PC-9 (cell line): ENCODE measurements at regions not wholly inside any gene's neighbourhood (a gene's known extent, or its start where the extent isn't known, plus 50 kb on each side); places are given as distances from the start of the nearest gene placed in this dataset.
"Not testable (repeated sequence)": the region's sequence is repeated elsewhere in the genome, so short reads cannot be mapped to it uniquely, and the experiment has no call there.

Source experiments
- BruUV-seq: library from RNA; stranded (reverse); fragments of 400-500 nt; replicated peaks from 2 replicates; lab custom pipeline; 2021; lab: Mats Ljungman, UMichigan
- CTCF ChIA-PET: fragments of 300-600 bp; sonication (Branson Sonifier 250); formaldehyde crosslinking; loops from one replicate; lab custom pipeline; 2022; ENCODE audit warnings: antibody characterized with exemption; lab: Charles Lee
- POLR2A ChIA-PET: fragments of 300-600 bp; sonication (Branson Sonifier 250); formaldehyde crosslinking; loops from one replicate; lab custom pipeline; 2022; ENCODE audit warnings: antibody characterized with exemption; ENCODE audit not compliant: unreplicated experiment; lab: Charles Lee
- DNase-seq, 2 experiments: peaks; one replicate each; pipeline versions ENCODE4 v3.0.0 to v3.0.0-alpha.2; 2015 to 2022; ENCODE audit warnings: mixed read lengths in 1 of 2
- H2AFZ ChIP-seq: fragments of 200-600 bp; sonication (generic); 2 replicates; pipeline ENCODE4 v1.8.1; 2017; ENCODE audit warnings: antibody characterized with exemption
- H3F3A ChIP-seq: fragments of 200-600 bp; sonication (generic); 2 replicates; pipeline ENCODE4 v1.8.1; 2017; ENCODE audit warnings: antibody characterized with exemption, mild to moderate bottlenecking, low read depth; ENCODE audit not compliant: insufficient read depth
- H3K27ac ChIP-seq: fragments of 200-600 bp; sonication (generic); 2 replicates; pipeline ENCODE4 v1.6.1; 2016; ENCODE audit warnings: mixed run types
- H3K27me3 ChIP-seq: fragments of 200-600 bp; sonication (generic); 2 replicates; pipeline ENCODE4 v1.6.1; 2016; ENCODE audit warnings: low read depth, mixed run types; ENCODE audit not compliant: insufficient read depth
- H3K36me3 ChIP-seq: fragments of 200-600 bp; sonication (generic); 2 replicates; pipeline ENCODE4 v1.6.1; 2016; ENCODE audit warnings: low read depth, mixed run types
- H3K4me1 ChIP-seq: fragments of 200-600 bp; sonication (generic); replicated peaks from 2 replicates; pipeline ENCODE4 v1.6.1; 2016; ENCODE audit warnings: mixed run types; ENCODE audit not compliant: insufficient read depth
- H3K4me2 ChIP-seq: fragments of 200-600 bp; sonication (generic); 2 replicates; pipeline ENCODE4 v1.6.1; 2017; ENCODE audit warnings: mixed run types
- H3K4me3 ChIP-seq: fragments of 200-600 bp; sonication (generic); 2 replicates; pipeline ENCODE4 v1.6.1; 2016; ENCODE audit warnings: mixed run types
- H3K79me2 ChIP-seq: fragments of 200-600 bp; sonication (generic); 2 replicates; pipeline ENCODE4 v1.6.1; 2017; ENCODE audit warnings: low read depth, mixed run types
- H3K9me2 ChIP-seq: fragments of 200-600 bp; sonication (generic); 2 replicates; pipeline ENCODE4 v1.8.1; 2017; ENCODE audit warnings: mild to moderate bottlenecking; ENCODE audit not compliant: insufficient read depth
- H3K9me3 ChIP-seq: fragments of 200-600 bp; sonication (generic); 2 replicates; pipeline ENCODE4 v1.8.1; 2016; ENCODE audit warnings: low read depth; ENCODE audit not compliant: insufficient read depth
- H4K20me1 ChIP-seq: fragments of 200-600 bp; sonication (generic); 2 replicates; pipeline ENCODE4 v1.8.1; 2017; ENCODE audit not compliant: insufficient read depth
- intact Hi-C: fragments of 100-400 bp; cut with micrococcal nuclease; formaldehyde crosslinking; loops from one replicate; pipeline ENCODE4 v1.10.0; 2022; ENCODE audit not compliant: unreplicated experiment

DNA sequence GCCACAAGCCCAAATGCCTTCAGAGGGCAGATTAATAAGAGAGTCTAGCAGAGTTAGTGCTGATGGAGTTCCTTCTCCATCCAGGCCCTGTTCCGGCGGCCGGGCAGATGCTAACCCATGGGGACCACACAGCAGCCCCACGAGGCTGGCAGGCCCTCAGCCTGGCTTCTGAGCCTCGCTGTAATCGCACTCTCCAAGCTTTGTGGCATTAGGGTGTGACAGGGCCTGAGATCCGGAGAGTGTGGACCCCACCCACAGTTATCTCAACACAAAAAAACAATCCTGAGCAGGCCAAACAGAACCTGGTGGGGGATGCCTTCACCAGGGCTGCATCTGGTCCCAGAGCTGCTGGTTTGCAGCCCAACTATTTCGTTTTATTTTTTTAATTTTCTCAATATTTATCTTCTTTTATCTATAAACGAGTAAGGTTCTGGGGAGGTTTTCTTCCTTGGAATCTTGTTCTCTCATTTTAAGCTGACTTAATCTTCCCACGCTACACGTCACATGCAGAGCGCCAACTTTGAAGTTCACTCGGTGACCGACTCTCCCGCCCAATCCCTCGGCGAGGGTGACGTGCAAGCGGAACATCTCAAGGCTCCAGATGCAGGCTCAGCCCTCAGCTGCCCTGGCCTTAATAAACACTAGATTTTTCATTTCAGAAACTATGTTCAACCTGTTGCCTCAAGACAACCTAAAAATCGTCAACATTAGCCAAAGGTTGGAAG is 372.4 kb downstream of the BCL2L11 start:
- CTCF ChIA-PET: not testable (repeated sequence)

DNA sequence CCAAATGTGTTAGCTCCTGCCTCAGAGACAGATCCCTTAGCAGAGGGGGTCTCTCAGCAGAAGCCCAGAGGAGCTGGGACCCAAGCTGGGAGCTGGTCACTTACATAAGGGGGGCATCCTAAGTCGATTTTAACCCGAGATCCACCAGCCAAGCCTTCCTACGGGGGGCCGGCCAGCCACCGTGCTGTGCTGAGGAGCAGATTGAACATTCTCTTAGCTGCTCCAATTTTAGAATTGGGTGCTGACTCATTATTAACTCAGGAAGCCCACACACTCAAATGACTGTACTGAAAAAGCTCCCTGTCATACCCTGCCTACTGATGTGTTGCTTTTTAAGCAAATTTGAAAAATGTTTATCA is 373.0 kb downstream of the BCL2L11 start:
- DNase-seq, H2AFZ ChIP-seq, H3K9me3 ChIP-seq, H3K27me3 ChIP-seq, POLR2A ChIA-PET, H3K9me2 ChIP-seq, H3K36me3 ChIP-seq, H3F3A ChIP-seq, H4K20me1 ChIP-seq, CTCF ChIA-PET: not testable (repeated sequence)
- Histone ChIP-seq H3K4me2 (peak overlapping the region; percentile 79), H3K4me3 (peak overlapping the region; percentile 68), H3K4me1 (peaks cover 35% of the 10 kb centered on the region), H3K27ac (peak overlapping the region; percentile 98), H3K79me2 (peaks cover 43% of the 10 kb centered on the region)
- BruUV-seq: TSS peak; percentile 40
- intact Hi-C loops: loop anchor here (10.0 kb wide), 1 partner anchor 161 kb away; no protein-coding TSS in a partner anchor

More for the DNA sequence above, 372.4 kb downstream of the BCL2L11 start:
- H2AFZ ChIP-seq, H3F3A ChIP-seq, H3K9me3 ChIP-seq, H3K36me3 ChIP-seq, BruUV-seq, H3K27me3 ChIP-seq, DNase-seq, H4K20me1 ChIP-seq, H3K9me2 ChIP-seq, POLR2A ChIA-PET: not testable (repeated sequence)
- Histone ChIP-seq H3K79me2 (peaks cover 49% of the 10 kb centered on the region), H3K4me2 (peak overlapping the region; percentile 79), H3K4me3 (peak overlapping the region; percentile 68), H3K4me1 (peaks cover 35% of the 10 kb centered on the region), H3K27ac (peak overlapping the region; percentile 98)
- intact Hi-C loops: loop anchor here (10.0 kb wide), 1 partner anchor 162 kb away; no protein-coding TSS in a partner anchor

DNA sequence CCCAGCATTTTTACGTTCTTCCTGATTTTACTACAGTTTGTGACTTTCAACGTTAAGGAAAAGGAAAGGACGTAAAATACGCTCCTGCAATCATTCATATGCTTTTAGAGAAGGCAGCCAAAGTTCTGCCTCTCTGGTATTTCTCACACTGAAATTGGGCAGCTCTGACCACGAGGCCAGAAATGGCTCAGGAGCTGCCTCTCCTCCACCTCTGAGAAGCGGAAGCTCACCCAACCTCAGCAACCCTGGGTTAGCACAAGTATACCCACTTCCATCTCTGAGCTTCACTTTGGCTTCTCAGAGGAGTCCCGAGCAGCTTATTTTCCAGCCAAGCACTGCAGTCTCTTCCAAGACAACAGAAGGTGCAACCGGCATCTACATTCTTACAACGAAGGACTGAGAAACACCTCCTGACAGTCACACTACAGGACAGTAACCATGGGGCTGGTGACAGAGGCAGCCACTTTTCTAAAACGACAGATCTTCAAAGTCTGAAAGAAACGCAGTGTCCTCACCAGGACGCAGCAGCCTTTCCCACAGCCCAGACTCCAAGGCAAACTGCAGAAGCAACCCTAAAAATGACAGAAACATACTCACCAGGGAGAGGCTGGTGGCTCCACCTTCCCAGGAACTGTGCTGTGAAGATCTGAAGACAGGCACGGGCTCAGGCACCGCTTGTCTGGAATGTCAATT is 373.7 kb downstream of the BCL2L11 start:
- H3K4me3 ChIP-seq: peak overlapping the region; percentile 68
- CTCF ChIA-PET, H2AFZ ChIP-seq, H3K9me3 ChIP-seq, H3K27me3 ChIP-seq, H4K20me1 ChIP-seq, POLR2A ChIA-PET, H3F3A ChIP-seq, H3K9me2 ChIP-seq, H3K36me3 ChIP-seq: not testable (repeated sequence)
- DNase-seq: peak in 1 of 2 experiments; percentile 33
- peak overlapping the region; percentile 79 for H3K4me2 ChIP-seq
- peaks cover 39% of the 10 kb centered on the region for H3K79me2 ChIP-seq
- peak overlapping the region; percentile 98 for H3K27ac ChIP-seq
- BruUV-seq: TSS peak; percentile 68
- H3K4me1 ChIP-seq: peaks cover 35% of the 10 kb centered on the region
- intact Hi-C loops: loop anchor here (10.0 kb wide), 1 partner anchor 160 kb away; no protein-coding TSS in a partner anchor

DNA sequence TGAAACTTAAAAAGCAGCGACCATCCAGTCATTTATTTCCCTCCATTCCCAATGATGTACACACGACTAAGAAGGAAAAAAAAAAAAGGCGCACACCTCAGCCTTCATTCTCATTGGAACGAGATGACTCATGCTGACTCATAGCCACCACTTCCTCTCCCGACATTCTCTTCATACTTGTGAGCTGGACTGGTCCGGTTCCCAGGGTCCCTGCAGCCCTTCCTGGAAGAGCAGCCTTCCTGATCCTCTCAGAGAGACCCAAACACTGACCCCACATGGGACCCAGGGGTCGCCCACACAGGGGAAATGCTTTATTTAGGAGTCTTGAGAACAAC is 374.2 kb downstream of the BCL2L11 start:
- DNase-seq, H3K9me2 ChIP-seq, H3F3A ChIP-seq, H4K20me1 ChIP-seq, H3K36me3 ChIP-seq, H2AFZ ChIP-seq, BruUV-seq, H3K9me3 ChIP-seq, CTCF ChIA-PET, H3K27me3 ChIP-seq, POLR2A ChIA-PET: not testable (repeated sequence)
- H3K4me1 ChIP-seq: peaks cover 35% of the 10 kb centered on the region
- intact Hi-C loops: loop anchor here (10.0 kb wide), 1 partner anchor 160 kb away; no protein-coding TSS in a partner anchor
- peaks cover 34% of the 10 kb centered on the region for H3K79me2 ChIP-seq
- peak overlapping the region; percentile 98 for H3K27ac ChIP-seq
- H3K4me3 ChIP-seq: peak overlapping the region; percentile 68
- H3K4me2 ChIP-seq: peak overlapping the region; percentile 79

DNA sequence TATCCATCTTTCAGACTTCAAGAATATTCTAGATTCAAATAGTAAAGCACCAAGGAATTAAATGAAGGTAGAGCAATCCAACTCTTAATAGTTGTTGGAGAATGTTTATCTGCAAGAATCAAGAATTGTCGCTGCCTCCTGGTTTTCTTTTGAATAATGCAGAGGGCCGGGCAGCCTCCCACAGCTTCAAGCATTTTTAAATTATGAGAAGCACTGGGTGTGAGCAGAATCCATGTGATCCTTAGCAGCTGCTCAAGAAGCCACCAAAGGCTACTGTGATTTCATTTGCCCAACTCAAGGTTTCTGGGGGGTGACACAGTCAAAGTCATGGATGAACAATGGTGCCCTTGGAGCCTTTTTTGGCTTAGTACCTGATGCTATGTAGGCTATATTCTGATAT is 374.9 kb downstream of the BCL2L11 start:
- H3K4me3 ChIP-seq, H3K9me2 ChIP-seq, H3K9me3 ChIP-seq, CTCF ChIA-PET, POLR2A ChIA-PET, H3K36me3 ChIP-seq, H3F3A ChIP-seq, BruUV-seq, H2AFZ ChIP-seq, H3K27me3 ChIP-seq, H4K20me1 ChIP-seq: not testable (repeated sequence)
- Histone ChIP-seq H3K27ac (peak overlapping the region; percentile 97), H3K4me2 (peak overlapping the region; percentile 60), H3K4me1 (peaks cover 35% of the 10 kb centered on the region), H3K79me2 (peaks cover 29% of the 10 kb centered on the region)
- peak in 1 of 2 experiments; percentile 49 for DNase-seq
- intact Hi-C loops: loop anchor here (10.0 kb wide), 1 partner anchor 159 kb away; no protein-coding TSS in a partner anchor

DNA sequence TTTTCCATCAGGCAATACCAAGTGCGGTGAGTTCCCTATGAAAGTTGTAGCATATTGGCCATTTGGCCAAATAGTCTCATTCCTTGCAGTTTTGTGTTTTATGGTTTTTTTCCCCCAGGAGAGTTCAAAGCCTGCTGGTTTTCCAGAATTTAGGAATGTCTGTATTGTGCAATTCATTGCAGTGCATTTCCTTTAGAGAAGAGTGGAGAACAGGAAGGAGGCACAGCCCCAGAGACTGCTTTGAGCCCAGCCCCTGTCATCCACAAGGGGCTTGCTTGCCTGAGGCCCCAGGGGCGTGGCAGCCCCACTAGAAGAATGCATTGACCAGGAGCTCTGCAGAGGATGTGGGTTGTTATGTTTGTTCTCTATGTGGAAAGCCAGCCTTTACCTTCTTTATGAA is 375.5 kb downstream of the BCL2L11 start:
- H3K4me2 ChIP-seq: peak overlapping the region; percentile 60
- H3K9me2 ChIP-seq, H2AFZ ChIP-seq, BruUV-seq, POLR2A ChIA-PET, CTCF ChIA-PET, H3K4me3 ChIP-seq, H3F3A ChIP-seq, H3K27me3 ChIP-seq, H3K36me3 ChIP-seq, H4K20me1 ChIP-seq, H3K9me3 ChIP-seq: not testable (repeated sequence)
- H3K79me2 ChIP-seq: peaks cover 24% of the 10 kb centered on the region
- peaks cover 35% of the 10 kb centered on the region for H3K4me1 ChIP-seq
- DNase-seq: peak; percentile 61 to 67
- intact Hi-C loops: loop anchor here (10.0 kb wide), 1 partner anchor 159 kb away; no protein-coding TSS in a partner anchor
- H3K27ac ChIP-seq: peak overlapping the region; percentile 97

DNA sequence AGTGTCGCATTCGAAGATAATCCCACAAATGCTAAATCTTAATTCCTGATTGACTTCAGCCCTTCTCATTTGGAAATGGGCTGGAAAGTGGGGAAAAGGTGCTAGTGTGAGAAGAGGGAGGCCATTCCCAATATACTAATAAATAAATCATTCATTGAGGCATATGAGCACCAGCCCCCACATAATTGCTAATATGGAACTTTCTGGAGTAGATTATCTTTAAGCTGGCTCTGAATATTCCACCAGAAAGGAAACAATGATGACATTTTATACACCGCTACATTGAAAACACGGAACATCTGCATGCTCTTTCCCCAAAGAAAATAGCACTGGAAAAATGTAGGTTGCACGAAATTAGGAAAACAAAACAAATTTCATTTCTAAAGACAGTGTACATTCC is 376.1 kb downstream of the BCL2L11 start:
- DNase-seq, BruUV-seq, H2AFZ ChIP-seq, CTCF ChIA-PET, H3K4me3 ChIP-seq, H3K9me2 ChIP-seq, H3K27me3 ChIP-seq, H3K36me3 ChIP-seq, H3K9me3 ChIP-seq, H4K20me1 ChIP-seq, H3F3A ChIP-seq, POLR2A ChIA-PET: not testable (repeated sequence)
- intact Hi-C loops: loop anchor here (10.0 kb wide), 1 partner anchor 158 kb away; no protein-coding TSS in a partner anchor
- H3K79me2 ChIP-seq: peaks cover 19% of the 10 kb centered on the region
- H3K4me2 ChIP-seq: peak overlapping the region; percentile 60
- peak overlapping the region; percentile 97 for H3K27ac ChIP-seq
- H3K4me1 ChIP-seq: peaks cover 30% of the 10 kb centered on the region
